Prostate gland (tissue), 2 donors: ENCODE measurements at regions not wholly inside any gene's neighbourhood (a gene's known extent, or its start where the extent isn't known, plus 50 kb on each side); places are given as distances from the start of the nearest gene placed in this dataset.

Source experiments
- CTCF ChIP-seq, 4 experiments: fragments of 200-600 bp in 2 of 4; fragments of 450-650 bp in 2 of 4; sonication (generic) in 2 of 4; IDR thresholded peaks; 1 replicate in 3 of 4; 2 replicates in 1 of 4; pipeline ENCODE4 v1.5.1; 2016 to 2019; ENCODE audit warnings: antibody characterized with exemption in 4 of 4, mild to moderate bottlenecking in 2 of 4, moderate library complexity in 2 of 4
- POLR2A ChIP-seq: fragments of 450-650 bp; IDR thresholded peaks from one replicate; pipeline ENCODE4 v1.6.1; 2016; ENCODE audit warnings: antibody characterized with exemption, mild to moderate bottlenecking

GRCh38 chr2:15687243-15687642 lies 95.6 kb downstream of the DDX1 start:
- TF ChIP-seq CTCF (IDR thresholded peaks at IDR 0.05) (no peak), POLR2A (no peak)
